Right lobe of liver (tissue), 6 donors: ENCODE measurements at regions not wholly inside any gene's neighbourhood (a gene's known extent, or its start where the extent isn't known, plus 50 kb on each side); places are given as distances from the start of the nearest gene placed in this dataset.
"Not testable (repeated sequence)": the region's sequence is repeated elsewhere in the genome, so short reads cannot be mapped to it uniquely, and the experiment has no call there.

Experiments
- ATAC-seq, 4 donors: fragments of 200-7000 bp; cut with Tn5 transposase; one replicate each; pipeline ENCODE4 v1.9.1; 2020; ENCODE audit warnings: mild to moderate bottlenecking in 4 of 4, moderate library complexity in 4 of 4
- DNase-seq, 3 donors: peaks; one replicate each; pipeline ENCODE4 v3.0.0-alpha.2; 2020
- H3K27ac ChIP-seq, 3 donors: fragments of 200-600 bp; one replicate each; pipeline ENCODE4 v1.8.0; 2022
- H3K27me3 ChIP-seq, 2 donors: fragments of 200-600 bp; one replicate each; pipeline ENCODE4 v1.8.0; 2022
- H3K36me3 ChIP-seq, 4 donors: fragments of 200-600 bp; sonication (generic) in 1 of 4; one replicate each; pipeline versions ENCODE4 v1.5.1 to v1.8.0; 2017 to 2022; ENCODE audit warnings: control low read depth in 1 of 4
- H3K4me1 ChIP-seq, 4 donors: fragments of 200-600 bp; sonication (generic) in 1 of 4; one replicate each; pipeline versions ENCODE4 v1.5.1 to v1.8.0; 2017 to 2022; ENCODE audit warnings: control low read depth in 1 of 4
- H3K4me3 ChIP-seq, 3 donors: fragments of 200-600 bp; one replicate each; pipeline ENCODE4 v1.8.0; 2022
- H3K9me3 ChIP-seq, 4 donors: fragments of 200-600 bp; sonication (generic) in 1 of 4; one replicate each; pipeline versions ENCODE4 v1.5.1 to v1.8.0; 2017 to 2022; ENCODE audit warnings: control low read depth in 1 of 4
- CTCF ChIP-seq, 4 donors: fragments of 200-600 bp in 3 of 4; fragments of 450-650 bp in 1 of 4; IDR thresholded peaks; one replicate each; pipeline versions ENCODE4 v1.5.1 to v1.8.0; 2016 to 2022; ENCODE audit warnings: antibody characterized with exemption in 4 of 4, mild to moderate bottlenecking in 2 of 4
- POLR2A ChIP-seq: fragments of 450-650 bp; IDR thresholded peaks from one replicate; pipeline ENCODE4 v1.6.1; 2017; ENCODE audit warnings: antibody characterized with exemption, mild to moderate bottlenecking
- WGBS: methylation state at CpG from one replicate; pipeline ENCODE4 v1.1.6; 2018; ENCODE audit warnings: low coverage, low lambda C conversion rate; ENCODE audit not compliant: insufficient coverage; ENCODE audit errors: missing lambda C conversion rate; 5-methylcytosine and 5-hydroxymethylcytosine counted together
- intact Hi-C, 2 donors: fragments of 100-400 bp; cut with DNase I; formaldehyde crosslinking; loops; one replicate each; pipeline versions ENCODE4 v1.11.2 to v1.14.1; 2022
- donor health status: DM: no; HTN: yes; CAD: no.
- donor health status: DM: no; HTN: no; CAD: no.
- donor health status: DM: no; HTN: no; CAD: no.
- donor health status: DM: no; HTN: yes; CAD: no.
- donor health status: DM: no; HTN: yes; CAD: no.

GRCh38 chr6:140711019-140711613, 1336.7 kb upstream of the CITED2 start:
- no peak overlapping the region for H3K27ac ChIP-seq
- ATAC-seq (no peak), DNase-seq (no peak)
- no peak overlapping the region for H3K4me3 ChIP-seq
- H3K27me3 ChIP-seq = no peaks in the 10 kb centered on the region
- intact Hi-C loops = no loop called here
- H3K9me3 ChIP-seq = no peaks in the 10 kb centered on the region
- no peaks in the 10 kb centered on the region for H3K36me3 ChIP-seq
- WGBS = 74% methylated on average over 3 of the region's 3 CpGs
- TF ChIP-seq POLR2A = no peak
- TF ChIP-seq CTCF (IDR thresholded peaks at IDR 0.05) = no peak
- H3K4me1 ChIP-seq = no peaks in the 10 kb centered on the region

- intact Hi-C loops = no loop called here
- H3K27ac ChIP-seq = no peak overlapping the region
- H3K27me3 ChIP-seq = no peaks in the 10 kb centered on the region
- no peaks in the 10 kb centered on the region for H3K36me3 ChIP-seq
- DNase-seq = no peak
- H3K9me3 ChIP-seq = no peaks in the 10 kb centered on the region
- H3K4me1 ChIP-seq = no peaks in the 10 kb centered on the region
- WGBS = 67% methylated on average over 1 of the region's 1 CpG
- H3K4me3 ChIP-seq = no peak overlapping the region
- ATAC-seq = no peak
- TF ChIP-seq CTCF (IDR thresholded peaks at IDR 0.05) = no peak
- no peak for TF ChIP-seq POLR2A
Measured at GRCh38 chr6:140708441-140708840, 1334.0 kb upstream of the CITED2 start.

GRCh38 chr6:140704008-140704407, 1329.6 kb upstream of the CITED2 start:
- H3K36me3 ChIP-seq, H3K4me1 ChIP-seq, ATAC-seq, H3K27ac ChIP-seq, H3K4me3 ChIP-seq, H3K27me3 ChIP-seq, intact Hi-C loops, DNase-seq, H3K9me3 ChIP-seq: not testable (repeated sequence)
- WGBS = 71% methylated on average over 1 of the region's 1 CpG

- Histone ChIP-seq H3K4me1 (no peaks in the 10 kb centered on the region), H3K27me3 (no peaks in the 10 kb centered on the region), H3K36me3 (no peaks in the 10 kb centered on the region), H3K4me3 (no peak overlapping the region), H3K9me3 (no peaks in the 10 kb centered on the region), H3K27ac (no peak overlapping the region)
- intact Hi-C loops = no loop called here
- no peak for DNase-seq
- peak in 1 of 4 donors; percentile 45 for ATAC-seq
- TF ChIP-seq CTCF (IDR thresholded peaks at IDR 0.05) = no peak
- TF ChIP-seq POLR2A = no peak
Measured at GRCh38 chr6:140697585-140697984, 1323.1 kb upstream of the CITED2 start.

DNA sequence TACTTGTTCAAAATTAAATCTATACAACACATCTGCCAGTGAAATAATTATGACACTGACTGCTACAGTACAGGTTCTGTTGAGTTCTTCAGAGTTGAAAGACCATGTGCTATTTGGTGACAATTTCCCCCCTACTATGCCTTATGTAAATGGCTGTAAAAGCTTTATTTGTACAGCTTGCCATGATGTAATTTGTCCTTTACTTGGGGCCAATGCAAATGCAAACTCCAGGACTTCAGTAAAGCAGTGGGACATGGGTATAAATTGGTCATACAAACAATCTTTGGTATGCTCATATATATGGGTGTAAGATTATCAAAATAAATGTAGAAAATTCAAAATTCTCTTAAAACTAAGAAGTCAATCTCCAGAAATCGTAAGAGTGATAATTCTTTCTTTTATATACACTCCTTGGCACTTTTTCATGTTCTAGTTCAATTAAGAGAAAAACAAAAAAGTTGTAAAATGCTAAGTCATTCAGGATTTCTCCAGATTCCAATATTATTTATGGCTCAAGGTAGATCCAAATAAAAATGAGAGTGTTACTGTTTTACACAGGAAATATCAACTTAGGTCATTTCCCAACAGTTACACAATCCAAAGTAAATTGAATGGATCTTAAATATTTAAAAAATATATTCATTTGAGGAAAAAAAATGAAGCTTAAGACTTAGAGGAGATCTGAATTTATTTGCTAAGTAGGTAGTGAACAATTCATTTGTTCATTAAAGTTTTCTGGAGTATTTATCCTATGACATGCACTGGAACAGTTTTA, 1310.5 kb upstream of the CITED2 start:
- Histone ChIP-seq H3K4me1 (no peaks in the 10 kb centered on the region), H3K36me3 (no peaks in the 10 kb centered on the region), H3K27ac (no peak overlapping the region), H3K4me3 (no peak overlapping the region), H3K9me3 (no peaks in the 10 kb centered on the region), H3K27me3 (no peaks in the 10 kb centered on the region)
- WGBS = 70% methylated on average over 1 of the region's 1 CpG
- no peak for ATAC-seq
- intact Hi-C loops = no loop called here
- no peak for TF ChIP-seq POLR2A
- no peak for TF ChIP-seq CTCF (IDR thresholded peaks at IDR 0.05)
- DNase-seq = no peak
